ENCODE measurements at regions not wholly inside any gene's neighbourhood (a gene's known extent, or its start where the extent isn't known, plus 50 kb on each side); places are given as distances from the start of the nearest gene placed in this dataset.

DNA sequence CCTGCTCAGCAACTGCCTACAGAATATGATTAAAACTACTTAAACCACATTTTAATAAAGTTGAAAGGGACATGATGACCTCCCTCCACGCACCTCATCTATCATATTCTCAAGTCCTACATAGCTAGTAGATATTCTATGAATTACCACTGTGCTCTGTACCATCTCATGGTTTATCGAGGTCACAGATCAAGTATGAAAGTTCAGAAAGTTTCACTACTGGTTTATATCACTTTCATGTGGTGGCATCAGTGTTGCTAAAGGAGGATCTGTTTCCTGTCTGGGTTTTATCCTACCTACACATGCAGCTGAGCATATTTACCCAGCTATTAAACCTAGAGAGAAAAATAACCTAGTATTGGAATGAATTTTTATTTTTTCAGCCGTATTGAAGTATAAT lies 214.9 kb upstream of the MON1B start:
- Histone ChIP-seq H3K4me1 (ENCODE audit: low read depth, poor library complexity, severe bottlenecking) (peaks cover 20% of the 10 kb centered on the region), H3K27ac (no peak overlapping the region), H2AFZ (ENCODE audit: low read depth) (no peak overlapping the region), H3K27me3 (ENCODE audit: insufficient read depth, low read depth) (peaks cover 9% of the 10 kb centered on the region; the same call in 1 of the 2 replicates), H3K4me2 (peak overlapping the region; percentile 1; the same call in 1 of the 2 replicates), H3K4me3 (IDR thresholded peaks at IDR 0.05; ENCODE audit: insufficient read depth, low read depth, low read length) (no peak overlapping the region), H3K79me2 (ENCODE audit: insufficient read depth, low read depth) (no peaks in the 10 kb centered on the region), H4K20me1 (ENCODE audit: insufficient read depth) (no peaks in the 10 kb centered on the region), H3K9ac (no peak overlapping the region), H3K36me3 (ENCODE audit: insufficient read depth) (no peaks in the 10 kb centered on the region)
- no peak for TF ChIP-seq CTCF (conservative IDR thresholded peaks at IDR 0.05; ENCODE audit: low read depth, low read length)

GRCh38 chr16:76976756-76977155 lies 214.2 kb upstream of the MON1B start:
- Histone ChIP-seq H3K27ac (no peak overlapping the region), H4K20me1 (ENCODE audit: insufficient read depth) (no peaks in the 10 kb centered on the region), H3K27me3 (ENCODE audit: insufficient read depth, low read depth) (peaks cover 9% of the 10 kb centered on the region; the same call in 1 of the 2 replicates), H3K4me1 (ENCODE audit: low read depth, poor library complexity, severe bottlenecking) (peaks cover 20% of the 10 kb centered on the region), H3K36me3 (ENCODE audit: insufficient read depth) (no peaks in the 10 kb centered on the region), H2AFZ (ENCODE audit: low read depth) (no peak overlapping the region), H3K79me2 (ENCODE audit: insufficient read depth, low read depth) (no peaks in the 10 kb centered on the region), H3K4me3 (IDR thresholded peaks at IDR 0.05; ENCODE audit: insufficient read depth, low read depth, low read length) (no peak overlapping the region), H3K9ac (no peak overlapping the region), H3K4me2 (no peak overlapping the region)
- no peak for TF ChIP-seq CTCF (conservative IDR thresholded peaks at IDR 0.05; ENCODE audit: low read depth, low read length)

GRCh38 chr16:76984196-76984595 lies 206.8 kb upstream of the MON1B start:
- Histone ChIP-seq H3K4me2 (no peak overlapping the region), H4K20me1 (ENCODE audit: insufficient read depth) (no peaks in the 10 kb centered on the region), H3K27ac (no peak overlapping the region), H3K36me3 (ENCODE audit: insufficient read depth) (no peaks in the 10 kb centered on the region), H3K79me2 (ENCODE audit: insufficient read depth, low read depth) (no peaks in the 10 kb centered on the region), H3K27me3 (ENCODE audit: insufficient read depth, low read depth) (no peaks in the 10 kb centered on the region), H3K4me1 (ENCODE audit: low read depth, poor library complexity, severe bottlenecking) (no peaks in the 10 kb centered on the region), H3K9ac (no peak overlapping the region), H2AFZ (ENCODE audit: low read depth) (no peak overlapping the region), H3K4me3 (IDR thresholded peaks at IDR 0.05; ENCODE audit: insufficient read depth, low read depth, low read length) (no peak overlapping the region)
- no peak for TF ChIP-seq CTCF (conservative IDR thresholded peaks at IDR 0.05; ENCODE audit: low read depth, low read length)

GRCh38 chr16:76985392-76986045 lies 205.5 kb upstream of the MON1B start:
- no peak overlapping the region for H3K4me3 ChIP-seq (IDR thresholded peaks at IDR 0.05; ENCODE audit: insufficient read depth, low read depth, low read length)
- no peak for TF ChIP-seq CTCF (conservative IDR thresholded peaks at IDR 0.05; ENCODE audit: low read depth, low read length)

More at GRCh38 chr16:76985392-76986045, 205.5 kb upstream of the MON1B start:
- Histone ChIP-seq H3K27ac (no peak overlapping the region), H3K79me2 (ENCODE audit: insufficient read depth, low read depth) (no peaks in the 10 kb centered on the region), H2AFZ (ENCODE audit: low read depth) (no peak overlapping the region), H3K4me1 (ENCODE audit: low read depth, poor library complexity, severe bottlenecking) (no peaks in the 10 kb centered on the region), H3K36me3 (ENCODE audit: insufficient read depth) (no peaks in the 10 kb centered on the region), H3K9ac (no peak overlapping the region), H3K27me3 (ENCODE audit: insufficient read depth, low read depth) (no peaks in the 10 kb centered on the region), H4K20me1 (ENCODE audit: insufficient read depth) (no peaks in the 10 kb centered on the region), H3K4me2 (no peak overlapping the region)

Measured in KMS-11 (cell line).